ENCODE measurements at regions not wholly inside any gene's neighbourhood (a gene's known extent, or its start where the extent isn't known, plus 50 kb on each side); places are given as distances from the start of the nearest gene placed in this dataset.

DNA sequence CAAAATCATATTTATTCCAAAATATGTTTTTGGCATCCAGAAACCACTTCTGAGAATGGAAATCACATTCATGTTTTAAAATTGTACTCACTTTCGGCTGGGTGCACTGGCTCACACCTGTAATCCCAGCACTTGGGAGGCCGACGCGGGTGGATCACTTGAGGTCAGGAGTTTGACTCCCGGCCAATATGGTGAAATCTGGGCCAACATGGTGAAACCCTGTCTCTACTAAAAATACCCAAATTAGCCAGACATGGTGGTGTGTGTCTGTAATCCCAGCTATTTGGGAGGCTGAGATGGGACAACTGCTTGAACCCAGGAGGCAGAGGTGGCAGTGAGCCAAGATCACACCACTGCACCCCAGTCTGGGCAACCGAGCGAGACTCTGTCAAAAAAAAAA lies 580.7 kb downstream of the MAFB start:
- TF ChIP-seq, protein P1, sequence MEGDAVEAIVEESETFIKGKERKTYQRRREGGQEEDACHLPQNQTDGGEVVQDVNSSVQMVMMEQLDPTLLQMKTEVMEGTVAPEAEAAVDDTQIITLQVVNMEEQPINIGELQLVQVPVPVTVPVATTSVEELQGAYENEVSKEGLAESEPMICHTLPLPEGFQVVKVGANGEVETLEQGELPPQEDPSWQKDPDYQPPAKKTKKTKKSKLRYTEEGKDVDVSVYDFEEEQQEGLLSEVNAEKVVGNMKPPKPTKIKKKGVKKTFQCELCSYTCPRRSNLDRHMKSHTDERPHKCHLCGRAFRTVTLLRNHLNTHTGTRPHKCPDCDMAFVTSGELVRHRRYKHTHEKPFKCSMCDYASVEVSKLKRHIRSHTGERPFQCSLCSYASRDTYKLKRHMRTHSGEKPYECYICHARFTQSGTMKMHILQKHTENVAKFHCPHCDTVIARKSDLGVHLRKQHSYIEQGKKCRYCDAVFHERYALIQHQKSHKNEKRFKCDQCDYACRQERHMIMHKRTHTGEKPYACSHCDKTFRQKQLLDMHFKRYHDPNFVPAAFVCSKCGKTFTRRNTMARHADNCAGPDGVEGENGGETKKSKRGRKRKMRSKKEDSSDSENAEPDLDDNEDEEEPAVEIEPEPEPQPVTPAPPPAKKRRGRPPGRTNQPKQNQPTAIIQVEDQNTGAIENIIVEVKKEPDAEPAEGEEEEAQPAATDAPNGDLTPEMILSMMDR (IDR thresholded peaks at IDR 0.05) = no peak
- no peak for TF ChIP-seq POLR2A (IDR thresholded peaks at IDR 0.05)
